ENCODE measurements at regions not wholly inside any gene's neighbourhood (a gene's known extent, or its start where the extent isn't known, plus 50 kb on each side); places are given as distances from the start of the nearest gene placed in this dataset.
A peak's percentile ranks its signal among the peaks of the same experiment; 100 is the strongest.

- DNase-seq (ENCODE audit: low spot score) (no peak), FAIRE-seq (peak; percentile 26), ATAC-seq (no peak)
- in situ Hi-C loops (cut with HindIII; ENCODE audit: extremely low pct_ligation_motif_present, low pct_unique_long_range_greater_than_20kb), result loop anchor here (5.0 kb wide), 1 partner anchor 201 kb away; the partner anchor contains the start of gene RRBP1
- H3K36me3 ChIP-seq (replicated peaks in 1 of 2; ENCODE audit: control insufficient read depth in 1 of 2, insufficient read depth in 2 of 2, low read length in 2 of 2), result no peaks in the 10 kb centered on the region
- peaks cover 98% of the 10 kb centered on the region for H3K4me1 ChIP-seq (ENCODE audit: insufficient read depth, low read length)
- H4K20me1 ChIP-seq (ENCODE audit: insufficient read depth, low read length), result no peaks in the 10 kb centered on the region
- peak overlapping the region; percentile 67 for H3K4me2 ChIP-seq (ENCODE audit: low read depth, low read length)
- intact Hi-C loops (cut with micrococcal nuclease; ENCODE audit: unreplicated experiment), result loop anchor here (1.0 kb wide), 4 partner anchors 13 to 201 kb away; partner anchors contain the start of gene RRBP1
- no peaks in the 10 kb centered on the region for H3K27me3 ChIP-seq (ENCODE audit: control insufficient read depth in 1 of 2, insufficient read depth in 2 of 2, low read length in 2 of 2)
- peaks cover 7% of the 10 kb centered on the region for H3K79me2 ChIP-seq (ENCODE audit: insufficient read depth, low read length)
- no peaks in the 10 kb centered on the region for H3K9me3 ChIP-seq (ENCODE audit: low read length)
- CTCF ChIA-PET (ENCODE audit: low intra/inter-chr PET ratio, low total read pairs), result no interaction called here
- H3K27ac ChIP-seq (ENCODE audit: extremely low read length, insufficient read depth, low read length), result peak overlapping the region; percentile 74
- WGBS (ENCODE audit: low lambda C conversion rate), result 89% methylated on average over 10 of the region's 10 CpGs
- H3K9ac ChIP-seq (ENCODE audit: insufficient read depth, low read depth, low read length), result peak overlapping the region; percentile 69
- no peak overlapping the region for H2AFZ ChIP-seq (ENCODE audit: low read length)
- peak overlapping the region in 1 of 3 experiments; percentile 45; a peak in 2 of 6 replicates for H3K4me3 ChIP-seq (replicated peaks in 1 of 3; ENCODE audit: insufficient read depth in 1 of 3, low read depth in 2 of 3, low read length in 3 of 3)
- no TSS peak for BruUV-seq (replicated peaks)
- POLR2A ChIA-PET, result interaction anchor here (2.4 to 21.6 kb wide), 5 partner anchors 9 to 201 kb away, joined by 15 to 724 read pairs (median 32); partner anchors contain the start of gene RRBP1
- TF ChIP-seq, protein P1, sequence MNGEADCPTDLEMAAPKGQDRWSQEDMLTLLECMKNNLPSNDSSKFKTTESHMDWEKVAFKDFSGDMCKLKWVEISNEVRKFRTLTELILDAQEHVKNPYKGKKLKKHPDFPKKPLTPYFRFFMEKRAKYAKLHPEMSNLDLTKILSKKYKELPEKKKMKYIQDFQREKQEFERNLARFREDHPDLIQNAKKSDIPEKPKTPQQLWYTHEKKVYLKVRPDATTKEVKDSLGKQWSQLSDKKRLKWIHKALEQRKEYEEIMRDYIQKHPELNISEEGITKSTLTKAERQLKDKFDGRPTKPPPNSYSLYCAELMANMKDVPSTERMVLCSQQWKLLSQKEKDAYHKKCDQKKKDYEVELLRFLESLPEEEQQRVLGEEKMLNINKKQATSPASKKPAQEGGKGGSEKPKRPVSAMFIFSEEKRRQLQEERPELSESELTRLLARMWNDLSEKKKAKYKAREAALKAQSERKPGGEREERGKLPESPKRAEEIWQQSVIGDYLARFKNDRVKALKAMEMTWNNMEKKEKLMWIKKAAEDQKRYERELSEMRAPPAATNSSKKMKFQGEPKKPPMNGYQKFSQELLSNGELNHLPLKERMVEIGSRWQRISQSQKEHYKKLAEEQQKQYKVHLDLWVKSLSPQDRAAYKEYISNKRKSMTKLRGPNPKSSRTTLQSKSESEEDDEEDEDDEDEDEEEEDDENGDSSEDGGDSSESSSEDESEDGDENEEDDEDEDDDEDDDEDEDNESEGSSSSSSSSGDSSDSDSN (CRISPR knock-in tag; IDR thresholded peaks at IDR 0.05), result no peak
- TF ChIP-seq ZNF569 (CRISPR knock-in tag; IDR thresholded peaks at IDR 0.05; ENCODE audit: borderline replicate concordance) (no peak), CBX1 (IDR thresholded peaks at IDR 0.05; ENCODE audit: low read depth) (peak; percentile 3), ZNF124 (CRISPR knock-in tag; IDR thresholded peaks at IDR 0.05) (no peak), SMYD3 (CRISPR knock-in tag; IDR thresholded peaks at IDR 0.05) (no peak), KAT8 (CRISPR knock-in tag; IDR thresholded peaks at IDR 0.05) (no peak), SPEN (CRISPR knock-in tag; IDR thresholded peaks at IDR 0.05; ENCODE audit: low read depth) (0 out of 2 replicates have a peak, but pooled peaks have one; percentile 11), KLF12 (CRISPR knock-in tag; IDR thresholded peaks at IDR 0.05; ENCODE audit: borderline replicate concordance) (no peak), ZNF24 (IDR thresholded peaks at IDR 0.05) (no peak), ZNF234 (CRISPR knock-in tag; conservative IDR thresholded peaks at IDR 0.05) (no peak), MED8 (CRISPR knock-in tag; IDR thresholded peaks at IDR 0.05; ENCODE audit: insufficient replicate concordance) (no peak), FOXJ3 (CRISPR knock-in tag; IDR thresholded peaks at IDR 0.05; ENCODE audit: borderline replicate concordance) (no peak), KDM2A (CRISPR knock-in tag; IDR thresholded peaks at IDR 0.05; ENCODE audit: borderline replicate concordance, low read depth) (peak; percentile 2; the same call in 1 of the 2 replicates), ZNF709 (CRISPR knock-in tag; IDR thresholded peaks at IDR 0.05) (0 out of 2 replicates have a peak, but pooled peaks have one; percentile 9), MTF1 (CRISPR knock-in tag; IDR thresholded peaks at IDR 0.05) (no peak), ZNF441 (CRISPR knock-in tag; IDR thresholded peaks at IDR 0.05; ENCODE audit: borderline replicate concordance) (no peak), ARID2 (CRISPR knock-in tag; IDR thresholded peaks at IDR 0.05; ENCODE audit: borderline replicate concordance) (no peak), SIX1 (CRISPR knock-in tag; IDR thresholded peaks at IDR 0.05; ENCODE audit: borderline replicate concordance) (no peak), ARNTL (CRISPR knock-in tag; IDR thresholded peaks at IDR 0.05) (peak; percentile 49; the same call in 1 of the 2 replicates), CHD4 (IDR thresholded peaks at IDR 0.05; ENCODE audit: borderline replicate concordance, low read length) (no peak; the same call in 1 of the 2 replicates), KAT2B (IDR thresholded peaks at IDR 0.05; ENCODE audit: borderline replicate concordance, low read depth, low read length) (no peak)
- TF ChIP-seq, protein P2, sequence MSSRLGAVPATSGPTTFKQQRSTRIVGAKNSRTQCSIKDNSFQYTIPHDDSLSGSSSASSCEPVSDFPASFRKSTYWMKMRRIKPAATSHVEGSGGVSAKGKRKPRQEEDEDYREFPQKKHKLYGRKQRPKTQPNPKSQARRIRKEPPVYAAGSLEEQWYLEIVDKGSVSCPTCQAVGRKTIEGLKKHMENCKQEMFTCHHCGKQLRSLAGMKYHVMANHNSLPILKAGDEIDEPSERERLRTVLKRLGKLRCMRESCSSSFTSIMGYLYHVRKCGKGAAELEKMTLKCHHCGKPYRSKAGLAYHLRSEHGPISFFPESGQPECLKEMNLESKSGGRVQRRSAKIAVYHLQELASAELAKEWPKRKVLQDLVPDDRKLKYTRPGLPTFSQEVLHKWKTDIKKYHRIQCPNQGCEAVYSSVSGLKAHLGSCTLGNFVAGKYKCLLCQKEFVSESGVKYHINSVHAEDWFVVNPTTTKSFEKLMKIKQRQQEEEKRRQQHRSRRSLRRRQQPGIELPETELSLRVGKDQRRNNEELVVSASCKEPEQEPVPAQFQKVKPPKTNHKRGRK (CRISPR knock-in tag; IDR thresholded peaks at IDR 0.05), result no peak
These were observed 85.6 kb downstream of the SNX5 start for GRCh38 chr20:17882834-17883591.

Measured in HepG2 (cell line).